Neural cell (in vitro differentiated cells): ENCODE measurements at regions not wholly inside any gene's neighbourhood (a gene's known extent, or its start where the extent isn't known, plus 50 kb on each side); places are given as distances from the start of the nearest gene placed in this dataset.

Experiments
- SMC3 ChIP-seq: fragments of 450-650 bp; conservative IDR thresholded peaks from 2 replicates; pipeline ENCODE4 v1.6.1; 2014; ENCODE audit warnings: antibody characterized with exemption, mild to moderate bottlenecking, moderate library complexity; ENCODE audit not compliant: poor library complexity
- TAF1 ChIP-seq: IDR thresholded peaks from 2 replicates; pipeline ENCODE4 v1.6.1; 2012; ENCODE audit warnings: low read depth

DNA sequence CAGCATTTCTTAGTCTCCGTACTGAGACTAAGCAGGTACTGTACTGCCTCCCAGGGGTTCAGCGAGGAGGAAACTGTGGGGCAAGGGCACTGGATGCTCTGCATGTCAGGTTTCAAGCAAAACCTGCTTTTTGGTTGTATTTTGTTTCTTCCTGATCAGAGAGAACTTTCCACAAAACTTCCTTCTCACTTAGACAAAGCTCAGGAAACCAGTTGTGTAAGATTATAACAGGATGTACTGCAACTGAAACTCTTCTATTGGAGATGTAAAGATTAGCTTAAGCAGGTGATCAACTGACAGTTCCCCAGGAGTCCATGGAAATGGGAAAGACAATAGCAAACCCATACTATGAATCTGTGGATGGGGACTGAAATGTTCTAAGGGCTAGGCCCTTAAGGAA is 67.3 kb downstream of the PLCE1 start:
- TF ChIP-seq TAF1: no peak
- no peak for TF ChIP-seq SMC3
